ENCODE measurements at regions not wholly inside any gene's neighbourhood (a gene's known extent, or its start where the extent isn't known, plus 50 kb on each side); places are given as distances from the start of the nearest gene placed in this dataset.

- FAIRE-seq = no peak
- no peak for DNase-seq (ENCODE audit: low read depth in 1 of 2, low spot score in 1 of 2)
- no peaks in the 10 kb centered on the region for H3K9me3 ChIP-seq
- ChIA-PET CTCF (interaction anchor here (0.6 kb wide), 1 partner anchor 10 kb away, joined by 4 read pairs; no protein-coding TSS in a partner anchor), POLR2A (no interaction called here)
- H3K27ac ChIP-seq = no peak overlapping the region
- TF ChIP-seq RNF2 (IDR thresholded peaks at IDR 0.05; ENCODE audit: borderline replicate concordance, low read depth) (no peak), MYC (IDR thresholded peaks at IDR 0.05; ENCODE audit: borderline replicate concordance, low read length) (no peak), FOSL2 (IDR thresholded peaks at IDR 0.05) (no peak), FOSL2 (CRISPR knock-in tag; IDR thresholded peaks at IDR 0.05) (no peak), MAFK (IDR thresholded peaks at IDR 0.05; ENCODE audit: partially characterized antibody) (no peak), ZC3H11A (IDR thresholded peaks at IDR 0.05) (no peak), HDAC2 (IDR thresholded peaks at IDR 0.05) (no peak), HES2 (IDR thresholded peaks at IDR 0.05) (no peak), TP53 (CRISPR knock-in tag; IDR thresholded peaks at IDR 0.05) (no peak)
- no peak overlapping the region for H3K4me2 ChIP-seq
- no peak overlapping the region for H3K4me3 ChIP-seq
- H3K4me1 ChIP-seq = no peaks in the 10 kb centered on the region
- no peak for ATAC-seq
- WGBS (ENCODE audit: missing lambda C conversion rate) = 77% methylated on average over 12 of the region's 12 CpGs
Observed at GRCh38 chr5:124841829-124842712, 95.6 kb upstream of the ZNF608 start.

- POLR2A ChIA-PET = no interaction called here
Observed at GRCh38 chr5:124842725-124843595, 96.5 kb upstream of the ZNF608 start.

More at GRCh38 chr5:124842725-124843595, 96.5 kb upstream of the ZNF608 start:
- 86% methylated on average over 10 of the region's 10 CpGs for WGBS (ENCODE audit: missing lambda C conversion rate)
- CTCF ChIA-PET = interaction anchor here (0.6 to 1.3 kb wide), 2 partner anchors 11 to 86 kb away, joined by 3 to 4 read pairs; no protein-coding TSS in a partner anchor
- ATAC-seq = no peak
- no peak for TF ChIP-seq FOSL2 (IDR thresholded peaks at IDR 0.05)
- no peak for TF ChIP-seq FOSL2 (CRISPR knock-in tag; IDR thresholded peaks at IDR 0.05)
- TF ChIP-seq HOXB5 (CRISPR knock-in tag; IDR thresholded peaks at IDR 0.05) = no peak
- TF ChIP-seq RFX5 (IDR thresholded peaks at IDR 0.05) = no peak
- TF ChIP-seq BCL3 (IDR thresholded peaks at IDR 0.05) = no peak
- TF ChIP-seq POLR2AphosphoS2 (conservative IDR thresholded peaks at IDR 0.05; ENCODE audit: low read length) = no peak
- TF ChIP-seq RNF2 (IDR thresholded peaks at IDR 0.05; ENCODE audit: borderline replicate concordance, low read depth) = no peak
- TF ChIP-seq MAZ (IDR thresholded peaks at IDR 0.05; ENCODE audit: borderline replicate concordance, low read depth, low read length) = no peak
- no peak for TF ChIP-seq NR3C1 (IDR thresholded peaks at IDR 0.05)
- no peak for TF ChIP-seq EHF (CRISPR knock-in tag; IDR thresholded peaks at IDR 0.05)
- no peak for TF ChIP-seq E2F6 (IDR thresholded peaks at IDR 0.05; ENCODE audit: borderline replicate concordance, low read depth)
- TF ChIP-seq ESRRA (IDR thresholded peaks at IDR 0.05; ENCODE audit: borderline replicate concordance, low read length) = no peak
- no peak for TF ChIP-seq USF2 (IDR thresholded peaks at IDR 0.05)
- no peak for TF ChIP-seq TFCP2L1 (CRISPR knock-in tag; IDR thresholded peaks at IDR 0.05)
- TF ChIP-seq PBX3 (IDR thresholded peaks at IDR 0.05) = no peak
- TF ChIP-seq TP53 (CRISPR knock-in tag; IDR thresholded peaks at IDR 0.05) = no peak
- no peak for TF ChIP-seq RARB (CRISPR knock-in tag; IDR thresholded peaks at IDR 0.05)
- no peak for TF ChIP-seq NFE2L2 (conservative IDR thresholded peaks at IDR 0.05; ENCODE audit: low read length)
- Histone ChIP-seq H3K4me1 (no peaks in the 10 kb centered on the region), H3K27ac (no peak overlapping the region), H3K9me3 (no peaks in the 10 kb centered on the region), H3K4me2 (no peak overlapping the region), H3K4me3 (no peak overlapping the region)
- DNase-seq (ENCODE audit: low read depth in 1 of 2, low spot score in 1 of 2) = no peak
- FAIRE-seq = no peak
